HCT116 (cell line): ENCODE measurements at regions not wholly inside any gene's neighbourhood (a gene's known extent, or its start where the extent isn't known, plus 50 kb on each side); places are given as distances from the start of the nearest gene placed in this dataset.

ENCODE experiments used
- ATAC-seq: fragments of 200-7000 bp; cut with Tn5 transposase; 2 replicates; pipeline ENCODE4 v1.9.1; 2020; ENCODE audit warnings: mild to moderate bottlenecking, moderate library complexity
- BruUV-seq: library from RNA; stranded (reverse); fragments of 400-500 nt; replicated peaks from 2 replicates; lab custom pipeline; 2021; lab: Mats Ljungman, UMichigan
- CTCF ChIA-PET: fragments of 300-600 bp; sonication (Branson Sonifier 250); formaldehyde crosslinking; loops from one replicate; lab custom pipeline; 2021; ENCODE audit warnings: antibody characterized with exemption; lab: Charles Lee
- POLR2A ChIA-PET: fragments of 300-600, 350-600 bp; sonication (Branson Sonifier 250); formaldehyde crosslinking; loops from one replicate; lab custom pipeline; 2021; ENCODE audit warnings: antibody characterized with exemption; lab: Charles Lee
- RAD21 ChIA-PET, 2 experiments: fragments of 300-600 bp; sonication (Branson Sonifier 250); formaldehyde crosslinking; loops; one replicate each; lab custom pipeline; 2023; ENCODE audit warnings: low total read pairs in 2 of 2; ENCODE audit not compliant: uncharacterized antibody in 2 of 2, unreplicated experiment in 2 of 2, low non-redundant PET in 1 of 2; lab: Charles Lee
- DNase-seq: peaks from one replicate; pipeline ENCODE4 v3.0.0-alpha.2; 2010; ENCODE audit warnings: low read depth, low spot score
- H2AFZ ChIP-seq: fragments of 200-600 bp; shearing (Covaris generic), sonication (generic); 2 replicates; pipeline ENCODE4 v1.6.1; 2017; ENCODE audit warnings: low read depth, mixed run types, mixed read lengths, antibody characterized with exemption, low read length; ENCODE audit not compliant: poor library complexity, severe bottlenecking
- H3K27ac ChIP-seq: 2 replicates; pipeline ENCODE4 v1.5.1; 2012; ENCODE audit warnings: low read depth, low read length
- H3K27me3 ChIP-seq: fragments of 200-600 bp; sonication (generic); 2 replicates; pipeline ENCODE4 v1.6.1; 2016; ENCODE audit warnings: mixed run types, low read length, mixed read lengths; ENCODE audit not compliant: insufficient read depth
- H3K36me3 ChIP-seq, 2 experiments: fragments of 200-500 bp in 1 of 2; fragments of 200-600 bp in 1 of 2; sonication (Bioruptor generic) in 1 of 2; sonication (generic) in 1 of 2; 2 replicates each; pipeline versions ENCODE4 v1.5.1 to v1.6.1; 2014 to 2016; ENCODE audit warnings: low read length in 2 of 2, inconsistent platforms in 1 of 2, mixed read lengths in 1 of 2, mixed run types in 1 of 2; ENCODE audit not compliant: insufficient read depth in 2 of 2, control insufficient read depth in 1 of 2
- H3K4me1 ChIP-seq, 2 experiments: fragments of 200-600 bp in 1 of 2; sonication (generic) in 1 of 2; 2 replicates each; pipeline versions ENCODE4 v1.5.1 to v1.6.1; 2012 to 2017; ENCODE audit warnings: low read length in 2 of 2, inconsistent platforms in 1 of 2, mild to moderate bottlenecking in 1 of 2, mixed read lengths in 1 of 2, mixed run types in 1 of 2, moderate library complexity in 1 of 2; ENCODE audit not compliant: insufficient read depth in 2 of 2, control insufficient read depth in 1 of 2
- H3K4me2 ChIP-seq: fragments of 200-600 bp; sonication (generic); 2 replicates; pipeline ENCODE4 v1.6.1; 2017; ENCODE audit warnings: mixed run types, low read length, mixed read lengths
- H3K4me3 ChIP-seq, 2 experiments: fragments of 200-600 bp in 1 of 2; sonication (generic) in 1 of 2; replicated peaks in 1 of 2; 2 replicates each; pipeline ENCODE4 v1.5.1; 2011 to 2016; ENCODE audit warnings: low read length in 2 of 2, control low read depth in 1 of 2, low read depth in 1 of 2, mild to moderate bottlenecking in 1 of 2, mixed read lengths in 1 of 2, mixed run types in 1 of 2
- H3K79me2 ChIP-seq: fragments of 200-600 bp; sonication (generic); 2 replicates; pipeline ENCODE4 v1.6.1; 2017; ENCODE audit warnings: mild to moderate bottlenecking, mixed run types, low read length, moderate library complexity, mixed read lengths; ENCODE audit not compliant: insufficient read depth
- H3K9ac ChIP-seq: fragments of 200-600 bp; sonication (generic); 2 replicates; pipeline ENCODE4 v1.6.1; 2016; ENCODE audit warnings: low read length, mixed read lengths
- H3K9me2 ChIP-seq: fragments of 200-600 bp; sonication (generic), shearing (Covaris generic); 2 replicates; pipeline ENCODE4 v1.6.1; 2017; ENCODE audit warnings: mixed run types, mild to moderate bottlenecking, moderate library complexity; ENCODE audit not compliant: insufficient read depth
- H3K9me3 ChIP-seq, 2 experiments: fragments of 200-500 bp in 1 of 2; fragments of 200-600 bp in 1 of 2; sonication (Bioruptor generic) in 1 of 2; sonication (generic) in 1 of 2; 2 replicates each; pipeline ENCODE4 v1.6.1; 2014 to 2017; ENCODE audit warnings: low read length in 2 of 2, mixed read lengths in 2 of 2, inconsistent platforms in 1 of 2, low read depth in 1 of 2, mild to moderate bottlenecking in 1 of 2, mixed run types in 1 of 2, moderate library complexity in 1 of 2; ENCODE audit not compliant: control insufficient read depth in 1 of 2, insufficient read depth in 1 of 2
- H4K20me1 ChIP-seq: fragments of 200-600 bp; sonication (generic), shearing (Covaris generic); 2 replicates; pipeline ENCODE4 v1.6.1; 2017; ENCODE audit warnings: mixed run types, mild to moderate bottlenecking, moderate library complexity; ENCODE audit not compliant: insufficient read depth
- CBX3 ChIP-seq: IDR thresholded peaks from 2 replicates; pipeline ENCODE4 v1.6.1; 2012; ENCODE audit warnings: low read depth
- CEBPB ChIP-seq: IDR thresholded peaks from 2 replicates; pipeline ENCODE4 v1.6.1; 2012; ENCODE audit warnings: low read depth
- EZH2phosphoT487 ChIP-seq: fragments of 200-600 bp; IDR thresholded peaks from 2 replicates; pipeline ENCODE4 v1.6.1; 2018; ENCODE audit warnings: antibody characterized with exemption, borderline replicate concordance
- FOSL1 ChIP-seq: IDR thresholded peaks from 2 replicates; pipeline ENCODE4 v1.6.1; 2012; ENCODE audit warnings: low read depth
- POLR2A ChIP-seq: IDR thresholded peaks from 2 replicates; pipeline ENCODE4 v1.7.0; 2011; ENCODE audit warnings: borderline replicate concordance; ENCODE audit not compliant: insufficient read depth, insufficient read length; ENCODE audit errors: extremely low read depth
- POLR2AphosphoS5 ChIP-seq: IDR thresholded peaks from 2 replicates; pipeline ENCODE4 v1.6.1; 2011; ENCODE audit warnings: mild to moderate bottlenecking, low read depth, low read length, moderate library complexity
- SP1 ChIP-seq: IDR thresholded peaks from 2 replicates; pipeline ENCODE4 v1.6.1; 2012; ENCODE audit warnings: low read depth
- SRF ChIP-seq: IDR thresholded peaks from 2 replicates; pipeline ENCODE4 v1.6.1; 2012; ENCODE audit warnings: low read depth
- TCF7L2 ChIP-seq: IDR thresholded peaks from 2 replicates; pipeline ENCODE4 v1.7.0; 2011; ENCODE audit warnings: borderline replicate concordance, inconsistent platforms; ENCODE audit not compliant: insufficient read depth, insufficient read length; ENCODE audit errors: extremely low read depth
- YY1 ChIP-seq: IDR thresholded peaks from 2 replicates; pipeline ENCODE4 v1.6.1; 2011; ENCODE audit warnings: low read length, low read depth, moderate library complexity, mild to moderate bottlenecking; ENCODE audit not compliant: insufficient replicate concordance; ENCODE audit errors: extremely low read depth
- intact Hi-C: fragments of 100-400 bp; cut with micrococcal nuclease; formaldehyde crosslinking; loops from 2 replicates; pipeline ENCODE4 v1.10.0; 2022
- TF ChIP-seq, protein P1 (sequence below), 3 experiments: fragments of 200-600 bp in 1 of 3; sonication (generic) in 1 of 3; IDR thresholded peaks in 2 of 3; conservative IDR thresholded peaks in 1 of 3; 2 replicates each; pipeline ENCODE4 v1.5.1; 2012 to 2017; ENCODE audit warnings: low read depth in 2 of 3, low read length in 2 of 3, antibody characterized with exemption in 1 of 3, borderline replicate concordance in 1 of 3, control low read depth in 1 of 3, mild to moderate bottlenecking in 1 of 3, mixed read lengths in 1 of 3, mixed run types in 1 of 3, moderate library complexity in 1 of 3; ENCODE audit not compliant: insufficient read depth in 1 of 3

DNA sequence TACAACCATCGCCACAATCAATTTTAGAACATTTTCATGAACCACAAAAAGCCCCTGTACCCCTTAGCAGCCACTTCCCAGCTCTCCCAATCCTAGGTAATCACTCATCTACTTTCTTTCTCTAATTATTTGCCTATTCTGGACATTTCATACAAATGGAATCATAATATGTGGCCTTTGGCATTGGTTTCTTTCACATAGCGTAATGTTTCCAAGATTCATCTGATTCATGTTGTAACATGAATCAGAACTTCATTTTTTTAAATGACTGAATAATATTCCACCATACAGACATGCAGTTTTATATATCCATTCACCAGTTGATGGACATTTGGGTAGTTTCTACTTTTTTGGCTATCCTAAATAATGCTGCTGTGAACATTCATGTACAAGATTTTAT lies 56.2 kb upstream of the RCN1 start:
- Histone ChIP-seq H3K4me3 (no peak overlapping the region), H3K27ac (no peak overlapping the region), H3K9me3 (no peaks in the 10 kb centered on the region), H3K9me2 (no peaks in the 10 kb centered on the region), H3K9ac (no peak overlapping the region), H2AFZ (no peak overlapping the region), H3K27me3 (peaks cover 27% of the 10 kb centered on the region), H3K4me2 (no peak overlapping the region), H4K20me1 (no peaks in the 10 kb centered on the region), H3K79me2 (no peaks in the 10 kb centered on the region), H3K4me1 (no peaks in the 10 kb centered on the region), H3K36me3 (no peaks in the 10 kb centered on the region)
- TF ChIP-seq, protein P1, sequence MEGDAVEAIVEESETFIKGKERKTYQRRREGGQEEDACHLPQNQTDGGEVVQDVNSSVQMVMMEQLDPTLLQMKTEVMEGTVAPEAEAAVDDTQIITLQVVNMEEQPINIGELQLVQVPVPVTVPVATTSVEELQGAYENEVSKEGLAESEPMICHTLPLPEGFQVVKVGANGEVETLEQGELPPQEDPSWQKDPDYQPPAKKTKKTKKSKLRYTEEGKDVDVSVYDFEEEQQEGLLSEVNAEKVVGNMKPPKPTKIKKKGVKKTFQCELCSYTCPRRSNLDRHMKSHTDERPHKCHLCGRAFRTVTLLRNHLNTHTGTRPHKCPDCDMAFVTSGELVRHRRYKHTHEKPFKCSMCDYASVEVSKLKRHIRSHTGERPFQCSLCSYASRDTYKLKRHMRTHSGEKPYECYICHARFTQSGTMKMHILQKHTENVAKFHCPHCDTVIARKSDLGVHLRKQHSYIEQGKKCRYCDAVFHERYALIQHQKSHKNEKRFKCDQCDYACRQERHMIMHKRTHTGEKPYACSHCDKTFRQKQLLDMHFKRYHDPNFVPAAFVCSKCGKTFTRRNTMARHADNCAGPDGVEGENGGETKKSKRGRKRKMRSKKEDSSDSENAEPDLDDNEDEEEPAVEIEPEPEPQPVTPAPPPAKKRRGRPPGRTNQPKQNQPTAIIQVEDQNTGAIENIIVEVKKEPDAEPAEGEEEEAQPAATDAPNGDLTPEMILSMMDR (IDR thresholded peaks at IDR 0.05 in 2 of 3, conservative IDR thresholded peaks at IDR 0.05 in 1 of 3; ENCODE audit: borderline replicate concordance in 1 of 3, insufficient read depth in 1 of 3, low read depth in 2 of 3, low read length in 2 of 3): no peak
- TF ChIP-seq SP1: no peak
- DNase-seq: no peak
- no peak for ATAC-seq
- no TSS peak for BruUV-seq
- ChIA-PET RAD21 (no interaction called here), POLR2A (no interaction called here), CTCF (no interaction called here)
- intact Hi-C loops: no loop called here

DNA sequence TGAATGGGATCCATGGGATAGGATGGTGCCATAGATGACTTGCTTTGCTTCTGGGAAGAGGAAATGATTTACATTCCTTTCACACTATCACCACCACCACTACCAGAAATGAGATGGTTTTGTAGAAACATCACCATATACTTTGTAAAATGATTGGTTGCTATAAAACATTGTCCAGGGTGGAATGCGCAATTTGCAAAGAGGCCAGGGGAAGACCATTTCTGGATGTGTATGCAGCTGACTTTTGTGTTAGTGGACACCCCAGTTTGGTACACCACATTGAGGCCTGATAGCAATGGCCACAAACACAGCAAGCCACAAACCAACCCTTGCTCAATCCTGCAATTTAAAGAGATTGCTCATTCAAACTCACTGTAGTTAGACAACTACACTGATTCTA lies 56.7 kb upstream of the RCN1 start:
- no peak overlapping the region for H3K9ac ChIP-seq
- ChIA-PET POLR2A (no interaction called here), CTCF (no interaction called here), RAD21 (no interaction called here)
- intact Hi-C loops: no loop called here
- H3K4me2 ChIP-seq: no peak overlapping the region
- no peaks in the 10 kb centered on the region for H3K79me2 ChIP-seq
- ATAC-seq: no peak
- H3K4me1 ChIP-seq: no peaks in the 10 kb centered on the region
- no peaks in the 10 kb centered on the region for H3K9me3 ChIP-seq
- H4K20me1 ChIP-seq: no peaks in the 10 kb centered on the region
- H3K27ac ChIP-seq: no peak overlapping the region
- no peaks in the 10 kb centered on the region for H3K9me2 ChIP-seq
- no peak for TF ChIP-seq YY1
- TF ChIP-seq, protein P1 (IDR thresholded peaks at IDR 0.05 in 2 of 3, conservative IDR thresholded peaks at IDR 0.05 in 1 of 3; ENCODE audit: borderline replicate concordance in 1 of 3, insufficient read depth in 1 of 3, low read depth in 2 of 3, low read length in 2 of 3): no peak
- TF ChIP-seq CBX3: no peak
- no peak for TF ChIP-seq TCF7L2
- TF ChIP-seq POLR2A: no peak
- TF ChIP-seq CEBPB: no peak
- TF ChIP-seq FOSL1: no peak
- no peak for TF ChIP-seq SRF
- no peak for TF ChIP-seq POLR2AphosphoS5
- no peak for TF ChIP-seq EZH2phosphoT487
- H3K27me3 ChIP-seq: peaks cover 27% of the 10 kb centered on the region
- no peak overlapping the region for H3K4me3 ChIP-seq
- H2AFZ ChIP-seq: no peak overlapping the region
- H3K36me3 ChIP-seq: no peaks in the 10 kb centered on the region
- DNase-seq: no peak
- BruUV-seq: no TSS peak
